IPS-11a (cell line): ENCODE measurements at regions not wholly inside any gene's neighbourhood (a gene's known extent, or its start where the extent isn't known, plus 50 kb on each side); places are given as distances from the start of the nearest gene placed in this dataset.

Experiments used
- H3K4me3 ChIP-seq: one replicate; pipeline ENCODE4 v1.5.1; 2013; ENCODE audit warnings: low read depth, low read length, control low read depth

- H3K4me3 ChIP-seq = no peak overlapping the region
Observed at GRCh38 chr1:65090406-65090805, 57.6 kb upstream of the AK4 start.

GRCh38 chr1:65092691-65093090, 55.3 kb upstream of the AK4 start:
- H3K4me3 ChIP-seq = no peak overlapping the region

- H3K4me3 ChIP-seq = no peak overlapping the region
Observed at GRCh38 chr1:65097076-65097475, 50.9 kb upstream of the AK4 start.
